ENCODE measurements at regions not wholly inside any gene's neighbourhood (a gene's known extent, or its start where the extent isn't known, plus 50 kb on each side); places are given as distances from the start of the nearest gene placed in this dataset.
"Not testable (repeated sequence)": the region's sequence is repeated elsewhere in the genome, so short reads cannot be mapped to it uniquely, and the experiment has no call there.

- Histone ChIP-seq H3K36me3 (replicated peaks) (no peaks in the 10 kb centered on the region), H3K27me3 (replicated peaks) (no peaks in the 10 kb centered on the region), H3K4me3 (ENCODE audit: low read depth, low read length) (no peak overlapping the region), H3K27ac (no peak overlapping the region)
- no peak for TF ChIP-seq CTCF (IDR thresholded peaks at IDR 0.05; ENCODE audit: low read depth, low read length, missing control alignments)
- in situ Hi-C loops (cut with HindIII; ENCODE audit: low pct_ligation_motif_present, low sequenced_read_pairs): no loop called here
- peak; percentile 23 for DNase-seq
These were observed 152.7 kb upstream of the NEGR1 start for GRCh38 chr1:72435025-72435424.

- in situ Hi-C loops (cut with HindIII; ENCODE audit: low pct_ligation_motif_present, low sequenced_read_pairs): no loop called here
- no peak overlapping the region for H3K27ac ChIP-seq
- no peaks in the 10 kb centered on the region for H3K27me3 ChIP-seq (replicated peaks)
- no peak overlapping the region for H3K4me3 ChIP-seq (ENCODE audit: low read depth, low read length)
- H3K36me3 ChIP-seq (replicated peaks): no peaks in the 10 kb centered on the region
- no peak for TF ChIP-seq CTCF (IDR thresholded peaks at IDR 0.05; ENCODE audit: low read depth, low read length, missing control alignments)
- DNase-seq: no peak
These were observed 151.7 kb upstream of the NEGR1 start for GRCh38 chr1:72434070-72434469.

- Histone ChIP-seq H3K36me3 (replicated peaks) (no peaks in the 10 kb centered on the region), H3K27me3 (replicated peaks) (no peaks in the 10 kb centered on the region), H3K27ac (no peak overlapping the region), H3K4me3 (ENCODE audit: low read depth, low read length) (no peak overlapping the region)
- in situ Hi-C loops (cut with HindIII; ENCODE audit: low pct_ligation_motif_present, low sequenced_read_pairs): no loop called here
- TF ChIP-seq CTCF (IDR thresholded peaks at IDR 0.05; ENCODE audit: low read depth, low read length, missing control alignments): no peak
- no peak for DNase-seq
These were observed 151.3 kb upstream of the NEGR1 start for GRCh38 chr1:72433591-72433990.

- TF ChIP-seq CTCF (IDR thresholded peaks at IDR 0.05; ENCODE audit: low read depth, low read length, missing control alignments): no peak
- Histone ChIP-seq H3K27me3 (replicated peaks) (no peaks in the 10 kb centered on the region), H3K36me3 (replicated peaks) (no peaks in the 10 kb centered on the region), H3K27ac (no peak overlapping the region), H3K4me3 (ENCODE audit: low read depth, low read length) (no peak overlapping the region)
- no peak for DNase-seq
- in situ Hi-C loops (cut with HindIII; ENCODE audit: low pct_ligation_motif_present, low sequenced_read_pairs): no loop called here
These were observed 150.4 kb upstream of the NEGR1 start for GRCh38 chr1:72432645-72433267.

GRCh38 chr1:72431810-72432209 lies 149.5 kb upstream of the NEGR1 start:
- no peak overlapping the region for H3K27ac ChIP-seq
- H3K36me3 ChIP-seq (replicated peaks): no peaks in the 10 kb centered on the region
- no peak for DNase-seq
- H3K27me3 ChIP-seq (replicated peaks): no peaks in the 10 kb centered on the region
- H3K4me3 ChIP-seq (ENCODE audit: low read depth, low read length): no peak overlapping the region
- in situ Hi-C loops (cut with HindIII; ENCODE audit: low pct_ligation_motif_present, low sequenced_read_pairs): no loop called here
- no peak for TF ChIP-seq CTCF (IDR thresholded peaks at IDR 0.05; ENCODE audit: low read depth, low read length, missing control alignments)

- H3K27ac ChIP-seq; DNase-seq; in situ Hi-C loops (cut with HindIII; ENCODE audit: low pct_ligation_motif_present, low sequenced_read_pairs); H3K36me3 ChIP-seq (replicated peaks); H3K4me3 ChIP-seq (ENCODE audit: low read depth, low read length); H3K27me3 ChIP-seq (replicated peaks): not testable (repeated sequence)
These were observed 145.9 kb upstream of the NEGR1 start for GRCh38 chr1:72428276-72428675.
